ENCODE measurements at regions not wholly inside any gene's neighbourhood (a gene's known extent, or its start where the extent isn't known, plus 50 kb on each side); places are given as distances from the start of the nearest gene placed in this dataset.

GRCh38 chr11:112797648-112798293 is 163.4 kb upstream of the NCAM1 start:
- DNase-seq = peak; percentile 63
- Mint-ChIP-seq H3K9me3 (no peaks in the 10 kb centered on the region), H3K36me3 (ENCODE audit: low read depth) (no peaks in the 10 kb centered on the region), H3K4me3 (no peak overlapping the region), H3K27me3 (ENCODE audit: low read depth, poor library complexity) (peaks cover 25% of the 10 kb centered on the region), H3K27ac (peak overlapping the region; percentile 99), H3K4me1 (peaks cover 78% of the 10 kb centered on the region)
- peak; percentile 57 for TF ChIP-seq CTCF (IDR thresholded peaks at IDR 0.05)

GRCh38 chr11:112801025-112801816 is 160.0 kb upstream of the NCAM1 start:
- Mint-ChIP-seq H3K36me3 (ENCODE audit: low read depth) (no peaks in the 10 kb centered on the region), H3K4me3 (no peak overlapping the region), H3K27ac (no peak overlapping the region), H3K4me1 (peaks cover 62% of the 10 kb centered on the region), H3K9me3 (peaks cover 10% of the 10 kb centered on the region), H3K27me3 (ENCODE audit: low read depth, poor library complexity) (peaks cover 14% of the 10 kb centered on the region)
- no peak for DNase-seq
- TF ChIP-seq CTCF (IDR thresholded peaks at IDR 0.05) = no peak

- Mint-ChIP-seq H3K27ac (no peak overlapping the region), H3K9me3 (peaks cover 10% of the 10 kb centered on the region), H3K4me1 (peaks cover 62% of the 10 kb centered on the region), H3K27me3 (ENCODE audit: low read depth, poor library complexity) (peaks cover 14% of the 10 kb centered on the region), H3K36me3 (ENCODE audit: low read depth) (no peaks in the 10 kb centered on the region), H3K4me3 (no peak overlapping the region)
- no peak for DNase-seq
- TF ChIP-seq CTCF (IDR thresholded peaks at IDR 0.05) = no peak
Observed at GRCh38 chr11:112801817-112802088, 159.5 kb upstream of the NCAM1 start.

- TF ChIP-seq CTCF (IDR thresholded peaks at IDR 0.05) = no peak
- Mint-ChIP-seq H3K4me3 (no peak overlapping the region), H3K27ac (peak overlapping the region; percentile 80)
Observed at GRCh38 chr11:112805658-112806057, 155.6 kb upstream of the NCAM1 start.

GRCh38 chr11:112806256-112806655 is 155.0 kb upstream of the NCAM1 start:
- Mint-ChIP-seq H3K4me1 (peaks cover 57% of the 10 kb centered on the region), H3K27me3 (ENCODE audit: low read depth, poor library complexity) (peaks cover 7% of the 10 kb centered on the region), H3K27ac (peak overlapping the region; percentile 3), H3K4me3 (peak overlapping the region; percentile 56), H3K36me3 (ENCODE audit: low read depth) (no peaks in the 10 kb centered on the region), H3K9me3 (peaks cover 10% of the 10 kb centered on the region)
- TF ChIP-seq CTCF (IDR thresholded peaks at IDR 0.05) = no peak
- DNase-seq = no peak

More at GRCh38 chr11:112805658-112806057, 155.6 kb upstream of the NCAM1 start:
- no peak for DNase-seq
- Mint-ChIP-seq H3K36me3 (ENCODE audit: low read depth) (no peaks in the 10 kb centered on the region), H3K4me1 (peaks cover 60% of the 10 kb centered on the region), H3K9me3 (peaks cover 10% of the 10 kb centered on the region), H3K27me3 (ENCODE audit: low read depth, poor library complexity) (peaks cover 8% of the 10 kb centered on the region)

- Mint-ChIP-seq H3K4me1 (peaks cover 52% of the 10 kb centered on the region), H3K36me3 (ENCODE audit: low read depth) (no peaks in the 10 kb centered on the region), H3K9me3 (peaks cover 16% of the 10 kb centered on the region), H3K27me3 (ENCODE audit: low read depth, poor library complexity) (peaks cover 5% of the 10 kb centered on the region), H3K4me3 (peak overlapping the region; percentile 18), H3K27ac (peak overlapping the region; percentile 3)
- no peak for TF ChIP-seq CTCF (IDR thresholded peaks at IDR 0.05)
- DNase-seq = no peak
Observed at GRCh38 chr11:112806876-112807275, 154.3 kb upstream of the NCAM1 start.

All from nephron progenitor cell (in vitro differentiated cells).